NCI-H1930 (cell line): ENCODE measurements at regions not wholly inside any gene's neighbourhood (a gene's known extent, or its start where the extent isn't known, plus 50 kb on each side); places are given as distances from the start of the nearest gene placed in this dataset.

Experiments
- DNase-seq, 2 experiments: peaks; one replicate each; lab custom pipeline; 2025; lab: John Stamatoyannopoulos, UW

DNA sequence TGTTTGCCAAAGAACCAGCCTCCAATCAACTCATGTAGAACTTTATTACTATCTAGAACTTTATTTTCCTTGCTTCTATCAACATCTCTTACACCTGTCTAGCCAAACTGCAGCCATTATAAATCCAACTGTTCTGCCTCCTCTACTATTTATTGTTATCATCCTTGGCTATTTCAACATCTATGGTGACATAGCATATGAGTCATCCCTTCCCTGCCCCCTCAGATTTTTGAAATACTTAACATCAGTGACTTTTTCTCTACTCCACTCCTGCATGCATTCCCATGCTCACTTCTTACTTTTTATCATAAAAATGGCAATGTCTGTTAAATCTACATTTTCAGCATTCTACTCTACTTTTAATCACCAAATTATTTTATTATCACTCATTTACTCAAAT is 544.9 kb upstream of the NEGR1 start:
- no peak for DNase-seq

DNA sequence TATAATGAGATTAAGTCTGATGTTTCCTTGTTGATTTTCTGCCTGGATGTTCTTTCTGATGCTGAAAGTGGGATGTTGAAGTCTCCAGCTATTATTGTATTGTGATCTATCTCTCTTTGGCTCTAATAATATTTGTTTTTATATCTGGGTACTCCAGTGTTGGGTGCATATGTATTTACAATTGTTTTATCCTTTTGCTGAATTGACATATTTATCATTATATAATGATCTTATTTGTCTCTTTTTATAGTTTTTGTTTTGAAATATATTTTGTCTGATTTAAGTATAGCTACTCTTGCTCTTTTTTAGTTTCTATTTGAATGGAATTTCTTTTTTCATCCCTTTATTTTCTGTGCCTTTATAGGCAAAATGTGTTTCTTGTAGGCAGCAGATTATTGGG is 522.2 kb upstream of the NEGR1 start:
- no peak for DNase-seq

DNA sequence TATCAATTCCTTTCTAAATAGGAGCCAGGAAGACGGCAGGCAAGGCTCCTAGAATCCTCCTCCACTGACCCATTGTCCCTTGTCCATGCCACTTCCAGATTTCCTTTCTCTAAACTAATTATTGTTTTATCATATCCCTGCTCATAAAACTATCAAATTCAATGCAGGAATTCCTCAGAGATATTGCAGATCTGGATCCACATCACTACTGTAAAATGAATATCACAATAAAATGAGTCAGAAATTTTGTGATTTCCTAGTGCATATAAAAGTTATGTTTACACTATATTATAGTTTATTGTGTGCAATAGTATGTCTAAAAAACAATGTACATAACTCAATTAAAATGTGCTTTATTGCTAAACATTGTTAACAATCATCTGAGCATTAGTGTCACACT is 498.7 kb upstream of the NEGR1 start:
- no peak for DNase-seq

DNA sequence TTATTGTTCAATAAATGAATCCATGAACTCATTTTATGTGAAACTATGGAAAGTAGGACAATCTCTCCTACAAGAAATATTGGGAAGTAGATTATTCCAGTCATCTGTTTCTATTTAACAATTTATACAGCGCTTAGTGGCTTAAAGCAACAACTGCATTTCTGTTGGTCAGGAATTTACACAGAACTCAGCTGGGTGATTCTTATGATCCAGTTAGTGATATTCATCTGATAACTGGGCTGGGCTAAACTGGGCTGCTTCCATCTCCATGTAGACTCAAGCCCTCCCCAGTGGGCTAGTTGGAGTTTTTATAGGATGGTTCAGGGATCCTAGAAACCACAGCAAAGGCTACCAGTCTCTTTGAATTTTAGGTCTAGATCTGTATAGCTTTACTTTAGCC is 497.9 kb upstream of the NEGR1 start:
- DNase-seq, result no peak

DNA sequence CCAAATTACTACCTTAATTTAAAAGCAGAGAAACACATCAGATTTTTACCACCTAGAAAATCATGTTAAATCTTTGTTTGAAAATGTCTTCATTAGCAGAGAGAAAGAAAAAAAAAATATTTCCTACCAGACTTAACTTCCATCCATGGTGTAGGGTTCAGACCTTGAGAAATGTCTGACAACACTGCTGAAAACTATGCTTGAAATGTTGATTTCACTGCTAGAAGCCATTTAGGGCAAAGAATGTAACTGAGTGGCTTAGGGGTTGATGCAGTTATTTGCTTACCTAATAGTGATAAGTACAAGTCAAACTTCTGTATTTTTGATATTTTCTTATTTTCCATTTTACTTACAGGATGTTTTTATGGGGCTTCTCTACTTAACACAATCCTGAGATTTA is 495.6 kb upstream of the NEGR1 start:
- no peak for DNase-seq

DNA sequence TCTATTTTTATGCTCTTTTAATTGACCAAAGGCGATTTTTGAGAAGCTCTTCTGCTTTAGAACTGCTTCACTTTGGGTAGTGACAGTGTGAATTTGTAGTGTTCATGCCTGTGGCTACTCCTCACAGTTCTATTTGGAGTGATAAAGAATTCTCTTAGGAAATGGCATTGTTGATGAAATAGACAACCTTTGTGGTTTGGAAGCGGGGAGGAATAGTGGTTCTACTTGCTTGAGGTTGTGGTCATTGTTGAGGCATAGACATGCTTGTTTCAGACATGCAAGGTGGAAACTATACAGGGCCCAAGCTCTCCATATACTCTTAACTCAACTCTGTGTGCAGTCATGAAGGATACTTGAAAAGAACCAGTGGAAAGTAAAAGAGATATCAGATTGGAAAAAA is 481.1 kb upstream of the NEGR1 start:
- no peak for DNase-seq

DNA sequence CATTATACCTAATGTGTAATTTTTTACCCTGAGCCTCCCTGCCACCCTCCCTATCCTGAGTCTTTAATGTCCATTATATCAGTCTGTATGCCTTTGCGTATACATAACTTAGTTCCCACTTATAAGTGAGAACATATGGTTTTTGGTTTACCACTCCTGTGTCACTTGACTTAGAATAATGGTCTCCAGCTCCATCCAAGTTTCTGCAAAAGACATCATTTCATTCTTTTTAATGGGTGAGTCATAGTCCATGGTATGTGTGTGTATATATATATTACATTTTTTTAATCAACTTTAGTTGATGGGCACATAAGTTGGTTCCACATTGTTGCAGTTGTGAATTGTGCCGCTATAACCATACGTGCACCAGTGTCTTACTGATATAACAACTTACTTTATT is 477.1 kb upstream of the NEGR1 start:
- no peak for DNase-seq

DNA sequence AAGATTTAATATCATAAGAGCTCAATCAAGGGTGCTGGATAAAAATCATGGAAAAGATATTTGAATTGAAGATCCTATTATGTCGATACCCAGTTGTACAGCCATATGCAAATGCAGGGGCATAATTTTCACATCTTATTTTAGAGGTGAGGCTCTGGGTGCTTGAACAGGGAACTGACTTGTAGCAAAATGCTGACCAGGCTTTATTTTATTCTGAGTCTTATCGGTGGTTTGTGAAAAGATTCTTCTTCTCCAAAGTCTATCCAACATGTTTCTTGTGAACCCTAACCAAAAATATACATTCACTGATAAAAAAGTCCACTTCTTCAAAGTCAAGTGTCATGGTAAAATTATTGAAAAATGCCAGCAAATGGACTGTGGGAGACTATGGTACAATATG is 475.5 kb upstream of the NEGR1 start:
- DNase-seq, result no peak

DNA sequence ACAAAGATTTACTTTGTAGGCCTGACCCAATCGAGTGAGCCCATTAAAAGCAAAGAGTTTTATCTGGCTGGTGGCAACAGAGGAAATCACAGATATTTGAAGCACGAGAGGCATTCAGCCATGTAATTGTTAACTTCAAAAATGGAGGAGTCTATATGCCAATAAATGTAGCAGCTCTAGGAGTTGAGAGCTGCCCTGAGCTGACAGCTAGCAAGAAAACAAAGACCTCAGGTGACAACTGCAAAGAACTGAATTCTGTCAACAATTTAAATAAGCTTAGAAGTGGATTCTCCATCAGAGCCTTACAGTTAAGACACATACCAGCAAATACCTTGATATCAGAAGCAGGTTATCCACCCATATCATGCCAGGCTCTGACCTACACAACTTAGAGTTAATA is 463.1 kb upstream of the NEGR1 start:
- no peak for DNase-seq

DNA sequence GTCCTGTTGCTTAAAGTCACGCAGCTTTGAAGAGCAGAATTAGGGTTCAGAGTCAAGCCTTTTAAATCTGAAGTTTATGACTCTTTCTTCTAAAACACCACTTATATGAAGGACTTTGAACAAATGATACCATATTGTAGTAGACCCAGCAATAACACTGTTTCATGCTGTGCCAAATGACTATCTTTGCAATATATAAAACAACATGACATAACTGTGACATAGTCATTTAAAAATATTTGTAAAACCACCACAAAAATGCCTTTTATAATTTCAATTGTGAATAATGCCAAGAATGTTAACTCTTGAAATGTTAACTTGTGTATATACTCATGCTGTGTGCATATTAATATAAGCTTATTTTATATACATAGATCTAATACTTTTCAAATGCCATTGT is 452.1 kb upstream of the NEGR1 start:
- DNase-seq, result no peak

DNA sequence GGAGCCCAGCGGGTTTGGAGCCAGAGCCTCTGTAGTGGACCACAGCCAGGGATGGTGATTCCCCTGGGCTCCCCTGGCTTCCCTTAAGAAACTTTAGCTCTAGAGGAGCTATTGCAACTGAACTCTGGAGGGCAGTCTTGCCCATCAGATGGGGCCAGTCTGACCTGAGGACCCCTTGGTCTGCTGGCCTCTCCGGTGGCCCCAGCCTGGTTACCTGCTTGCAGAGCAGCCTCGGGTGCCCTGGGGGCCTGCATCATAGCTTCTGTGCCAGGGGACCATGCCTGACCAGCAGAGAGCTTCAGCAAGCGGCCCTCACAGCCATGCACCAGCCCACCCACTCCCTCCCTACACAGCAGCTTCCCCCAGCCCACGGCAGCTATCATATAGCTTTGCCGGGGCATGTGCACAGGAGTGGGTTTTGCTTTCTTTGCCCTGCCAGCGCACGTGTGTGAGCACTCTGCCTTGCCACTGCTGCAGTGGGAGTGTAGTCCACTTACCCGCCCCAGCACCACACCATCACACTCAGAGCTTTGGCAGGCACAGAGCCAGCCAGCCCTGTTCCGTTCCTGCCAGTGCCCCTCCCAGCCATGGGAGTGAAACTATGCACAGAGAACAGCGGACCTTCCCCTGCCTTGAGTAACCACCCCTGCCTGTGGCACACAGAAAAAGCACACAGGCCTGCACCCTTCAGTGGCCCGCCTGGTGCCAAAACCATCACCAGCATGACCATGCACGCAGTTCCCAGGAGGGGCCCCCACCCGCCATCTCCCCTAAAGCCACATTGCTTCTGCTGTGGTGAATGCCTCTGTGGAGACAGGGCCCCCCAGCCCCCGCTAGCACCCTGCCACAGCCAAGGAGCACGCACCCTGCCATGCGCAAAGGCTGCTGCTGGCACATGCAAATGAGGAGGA is 442.9 kb upstream of the NEGR1 start:
- DNase-seq, result no peak

DNA sequence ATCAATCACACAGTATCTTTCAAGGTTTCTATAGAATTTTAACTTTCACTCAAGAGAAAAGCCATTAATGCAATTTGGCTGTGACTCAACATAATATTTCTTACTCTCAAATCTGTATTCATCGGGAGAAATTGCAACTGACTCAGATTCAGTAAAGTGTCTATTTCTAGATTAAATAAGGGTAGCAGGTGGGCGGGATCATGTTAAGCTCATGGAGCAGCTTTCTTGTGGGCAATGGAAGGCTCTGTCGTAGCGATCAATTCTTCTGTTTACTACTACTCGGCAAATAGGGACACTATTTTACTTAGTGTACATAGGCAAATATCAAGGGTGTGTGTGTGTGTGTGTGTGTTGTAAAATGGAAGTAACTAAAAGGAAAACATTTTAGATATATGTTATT is 423.6 kb upstream of the NEGR1 start:
- no peak for DNase-seq

DNA sequence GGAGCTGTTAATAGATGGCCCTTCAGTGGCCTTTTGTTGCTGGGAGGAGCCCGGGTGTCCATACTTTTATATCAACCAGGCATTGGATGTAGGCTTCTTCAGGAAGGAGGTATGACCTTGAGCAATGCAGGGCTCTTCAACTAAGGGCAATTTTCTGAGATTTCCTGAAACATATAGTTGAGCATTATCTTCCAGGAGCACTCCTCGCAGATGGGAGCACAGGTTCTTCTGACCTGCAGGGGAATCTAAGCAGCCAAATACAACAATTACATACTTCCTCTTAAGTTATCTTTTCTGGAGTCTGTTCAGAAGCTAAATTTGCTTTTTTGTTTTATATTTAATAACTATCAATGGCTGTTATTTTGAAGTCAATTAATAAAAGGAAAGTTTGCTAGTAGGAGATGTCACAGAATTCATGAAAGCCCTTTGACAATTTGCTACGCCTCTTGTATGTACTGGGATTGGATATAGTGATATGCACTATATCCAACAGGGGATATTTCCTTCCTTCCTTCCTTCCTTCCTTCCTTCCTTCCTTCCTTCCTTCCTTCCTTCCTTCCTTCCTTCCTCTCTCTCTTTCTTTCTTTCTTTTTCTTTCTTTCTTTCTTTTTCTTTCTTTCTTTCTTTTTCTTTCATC is 422.6 kb upstream of the NEGR1 start:
- no peak for DNase-seq

DNA sequence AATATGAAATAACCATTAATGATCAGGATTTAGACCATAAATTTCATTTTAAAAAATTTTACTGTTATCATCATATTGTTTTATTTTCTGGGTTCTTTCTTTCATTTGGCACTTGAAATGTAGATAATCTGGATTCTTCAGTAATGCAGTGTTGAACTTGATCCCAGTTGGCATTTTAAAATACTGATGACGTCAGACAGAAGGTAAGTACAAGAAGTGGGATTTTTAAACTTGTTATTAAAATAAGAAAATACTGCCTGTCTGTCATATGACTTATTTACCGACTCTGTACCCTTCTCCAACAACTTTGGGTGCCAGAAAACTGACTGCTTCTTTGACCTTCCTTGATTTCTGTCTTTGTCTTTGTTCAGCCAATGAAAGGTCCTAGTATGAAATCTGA is 415.1 kb upstream of the NEGR1 start:
- no peak for DNase-seq

DNA sequence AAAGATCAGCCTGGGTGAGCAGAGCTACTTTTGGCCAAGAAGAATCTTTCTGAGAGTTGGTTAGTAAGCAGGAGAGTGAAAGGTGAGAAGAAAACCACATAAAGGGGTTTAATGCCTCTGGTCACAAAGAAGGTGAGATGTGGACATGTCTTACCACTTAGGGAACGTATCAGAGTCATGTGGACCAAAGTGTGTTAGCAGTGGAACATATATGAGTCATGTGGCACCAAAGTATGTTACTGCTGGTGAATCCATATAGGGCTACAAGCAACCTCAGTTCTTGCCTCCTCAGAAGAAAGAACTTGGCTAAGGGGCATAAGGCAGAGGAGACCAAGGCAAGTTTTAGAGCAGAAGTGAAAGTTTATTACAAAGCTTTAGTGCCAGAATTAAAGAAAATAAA is 411.6 kb upstream of the NEGR1 start:
- no peak for DNase-seq

DNA sequence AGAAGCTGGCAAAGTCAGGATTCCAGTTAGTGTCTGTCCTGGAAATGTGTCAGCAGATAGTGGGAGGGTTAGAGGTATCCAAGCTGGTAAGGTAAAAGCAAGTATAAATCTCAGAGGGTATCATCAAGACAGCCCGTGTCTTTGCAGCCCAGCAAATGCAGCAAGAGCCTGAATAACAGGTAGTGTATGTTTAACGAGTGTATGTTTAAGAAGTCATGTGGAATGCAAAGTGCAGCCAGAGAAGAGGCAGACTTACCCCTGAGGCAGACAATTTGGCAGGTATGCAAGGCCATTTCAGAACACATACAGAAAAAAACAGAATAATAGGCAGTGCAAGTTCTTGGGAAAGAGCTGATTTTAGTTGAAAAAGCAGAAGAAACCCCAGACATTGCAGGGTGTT is 411.0 kb upstream of the NEGR1 start:
- no peak for DNase-seq

DNA sequence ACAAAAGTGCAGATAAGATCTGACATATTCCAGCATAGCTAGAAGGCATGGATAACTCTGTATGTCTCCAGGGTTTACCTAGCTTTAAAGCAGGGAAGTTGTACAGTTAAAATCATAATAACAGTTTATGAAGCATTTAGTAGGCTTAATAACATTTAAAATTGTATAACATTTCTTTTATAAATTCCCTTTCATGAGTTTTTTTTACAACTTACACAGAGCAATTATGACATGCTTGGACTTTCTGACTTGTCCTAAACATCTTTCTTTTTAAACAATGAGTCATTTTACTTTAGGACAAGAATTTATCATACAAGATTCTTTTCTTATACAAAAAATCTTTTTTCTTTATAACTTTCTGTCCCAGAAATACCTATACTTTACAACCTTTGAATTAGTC is 408.5 kb upstream of the NEGR1 start:
- DNase-seq, result no peak

DNA sequence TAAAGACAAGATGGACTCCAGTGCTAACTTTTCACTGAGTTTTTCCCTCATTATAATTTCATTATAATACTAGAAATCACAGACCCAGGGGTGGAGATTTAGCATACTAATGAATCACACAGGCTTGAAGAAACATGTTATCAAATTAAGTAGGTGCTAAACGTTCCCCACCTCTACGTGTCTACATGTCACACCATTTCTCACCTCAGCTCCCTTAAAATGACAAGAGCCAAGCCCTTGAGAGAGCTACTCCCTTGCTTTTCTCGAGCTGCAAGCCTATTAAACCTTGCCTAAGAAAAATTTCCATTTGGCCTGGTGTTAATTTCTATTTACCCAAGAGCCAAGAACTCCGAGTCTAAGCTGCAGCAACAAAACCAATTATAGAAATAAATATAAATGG is 396.3 kb upstream of the NEGR1 start:
- no peak for DNase-seq

DNA sequence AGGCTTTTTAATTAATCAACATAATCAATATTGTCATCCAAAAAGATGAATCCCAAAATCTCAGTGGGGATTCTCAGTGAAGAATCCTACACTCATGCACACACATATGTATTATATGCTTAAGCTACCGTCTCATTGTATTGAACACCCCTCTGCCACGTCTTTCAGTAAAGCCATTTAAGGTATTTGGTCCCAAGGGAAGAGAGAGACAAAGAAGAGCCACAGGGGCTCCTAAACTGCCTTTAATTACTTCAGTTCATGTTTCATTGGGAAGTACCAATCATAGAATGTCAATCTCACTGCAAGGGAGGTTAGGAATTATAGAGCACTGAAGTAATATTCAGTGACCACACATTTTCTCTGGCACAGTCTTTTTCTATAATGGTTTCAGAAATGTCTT is 388.6 kb upstream of the NEGR1 start:
- no peak for DNase-seq

DNA sequence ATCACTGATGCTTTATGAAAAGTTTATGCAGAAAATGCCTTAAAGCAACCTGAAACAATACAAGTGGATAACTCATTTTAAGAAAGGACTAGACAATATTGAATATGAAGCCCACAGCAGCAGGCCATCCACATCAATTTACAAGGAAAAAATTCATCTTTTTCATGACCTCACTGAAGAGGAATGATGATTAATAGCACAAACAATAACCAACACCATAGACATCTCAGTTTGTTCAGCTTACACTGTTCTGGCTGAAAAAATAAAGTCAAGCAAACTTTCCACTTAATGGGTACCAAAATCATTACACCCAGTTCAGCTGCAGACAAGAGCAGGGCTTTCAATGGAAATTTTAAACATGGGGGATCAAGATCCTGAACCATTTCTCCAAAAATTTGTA is 380.6 kb upstream of the NEGR1 start:
- DNase-seq, result no peak

DNA sequence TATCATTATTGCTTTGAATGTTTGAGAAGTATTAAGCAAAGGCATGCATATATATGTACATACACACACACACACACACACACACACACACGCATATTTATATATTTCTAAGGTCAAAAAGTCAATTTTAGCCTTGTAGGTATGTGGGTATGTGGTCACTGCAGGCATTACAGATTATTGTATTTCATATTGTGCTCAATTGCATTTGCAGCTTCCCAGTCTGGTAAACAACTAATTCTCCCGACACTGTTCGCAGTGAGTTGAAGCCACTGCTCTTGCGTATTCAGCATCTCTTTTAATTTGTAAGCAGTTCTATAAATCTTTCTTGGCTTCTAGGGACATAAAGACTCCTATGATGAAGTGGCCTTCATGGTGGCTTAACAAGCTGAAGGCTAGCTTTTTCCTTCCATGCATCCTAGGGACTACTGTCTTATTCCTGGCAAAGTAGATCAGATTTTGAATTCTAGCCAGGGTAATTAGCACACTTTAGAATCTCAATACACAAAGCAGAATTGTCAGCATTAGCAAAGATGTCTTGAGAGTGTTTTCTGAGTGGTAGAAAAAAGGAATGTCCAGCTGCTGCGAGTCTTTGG is 368.6 kb upstream of the NEGR1 start:
- DNase-seq, result no peak

DNA sequence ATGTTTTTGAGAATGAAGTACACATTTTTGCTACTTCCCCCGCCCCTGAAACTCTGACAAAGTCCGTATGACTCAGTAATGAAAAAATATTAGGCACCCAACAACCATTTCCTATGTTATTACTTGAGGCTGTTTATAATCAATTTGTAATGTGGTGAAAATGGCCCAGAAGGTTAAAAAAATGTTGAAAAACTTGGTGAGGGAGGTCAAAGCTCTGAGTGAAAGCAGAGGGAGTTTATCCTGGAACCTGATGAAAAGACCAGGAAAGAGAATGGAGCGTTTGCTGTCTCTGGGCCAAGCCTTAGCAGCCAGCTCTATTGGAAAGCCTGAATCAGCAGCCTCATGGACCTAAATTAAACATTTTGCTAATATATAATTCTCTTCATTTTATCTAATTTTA is 367.7 kb upstream of the NEGR1 start:
- no peak for DNase-seq

DNA sequence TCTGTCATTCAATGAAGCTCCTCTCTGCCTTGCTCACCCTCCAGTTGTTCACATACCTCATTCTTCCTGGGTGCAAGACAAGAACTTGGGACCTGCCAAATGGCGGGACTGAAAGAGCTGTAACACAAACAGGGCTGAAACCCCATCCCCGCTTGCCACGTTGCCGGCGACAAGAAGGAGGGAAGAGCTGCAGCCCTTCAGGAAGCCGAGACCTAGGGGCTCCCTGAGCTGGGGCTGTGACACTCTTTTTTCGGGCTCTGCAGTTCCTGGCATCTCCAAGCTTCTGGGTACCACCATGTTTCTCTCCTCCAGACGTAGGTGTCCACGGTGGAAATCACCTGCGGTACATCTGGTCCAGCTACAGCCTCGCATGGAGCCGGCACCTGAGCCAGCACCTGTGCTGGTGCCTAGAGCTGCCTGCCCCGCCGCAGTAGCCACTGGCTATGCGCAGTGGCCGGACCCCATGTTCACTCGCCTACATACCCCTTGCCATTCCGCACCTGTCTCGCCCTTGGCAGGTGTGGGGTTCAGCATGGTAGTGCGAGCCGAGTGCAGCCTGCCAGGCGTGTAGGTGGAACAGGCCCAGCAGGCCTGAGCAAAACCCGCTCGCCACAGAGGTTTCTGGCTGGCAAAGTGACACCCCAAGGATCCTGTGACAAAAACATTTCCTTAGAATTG is 367.0 kb upstream of the NEGR1 start:
- no peak for DNase-seq
